ENCODE measurements at regions not wholly inside any gene's neighbourhood (a gene's known extent, or its start where the extent isn't known, plus 50 kb on each side); places are given as distances from the start of the nearest gene placed in this dataset.
A peak's percentile ranks its signal among the peaks of the same experiment; 100 is the strongest.

GRCh38 chr1:243926803-243927245 lies 76.8 kb upstream of the AKT3 start:
- Histone ChIP-seq H3K4me3 (ENCODE audit: control insufficient read depth in 1 of 7, extremely low read depth in 1 of 7, insufficient read depth in 4 of 7, low read depth in 2 of 7, low read length in 6 of 7) (no peak overlapping the region), H3K27ac (ENCODE audit: insufficient read depth in 1 of 2, low read depth in 1 of 2, low read length in 2 of 2, poor library complexity in 1 of 2, severe bottlenecking in 2 of 2) (no peak overlapping the region), H3K4me1 (ENCODE audit: control extremely low read depth in 1 of 4, control insufficient read depth in 4 of 4, insufficient read depth in 4 of 4, low read length in 3 of 4) (peaks cover 0 to 4% (median 2%) of the 10 kb centered on the region in 4 experiments), H3K27me3 (replicated peaks in 2 of 5; ENCODE audit: control insufficient read depth in 4 of 5, insufficient read depth in 5 of 5, low read length in 4 of 5) (peaks cover 0 to 2% (median 0%) of the 10 kb centered on the region in 5 experiments), H3K9me3 (ENCODE audit: control extremely low read depth in 1 of 5, control insufficient read depth in 4 of 5, insufficient read depth in 2 of 5, low read depth in 1 of 5, low read length in 4 of 5) (no peaks in the 10 kb centered on the region), H3K36me3 (ENCODE audit: control insufficient read depth in 4 of 4, insufficient read depth in 4 of 4, low read length in 3 of 4) (no peaks in the 10 kb centered on the region)
- WGBS (ENCODE audit: insufficient coverage), result 93% methylated on average over 3 of the region's 6 CpGs
- ChIA-PET POLR2A (no interaction called here), CTCF (no interaction called here)
- no peak for DNase-seq

- no peak for DNase-seq
- ChIA-PET POLR2A (no interaction called here), CTCF (no interaction called here)
- no peak overlapping the region for H3K4me3 ChIP-seq (ENCODE audit: control insufficient read depth in 1 of 7, extremely low read depth in 1 of 7, insufficient read depth in 4 of 7, low read depth in 2 of 7, low read length in 6 of 7)
- H3K27ac ChIP-seq (ENCODE audit: insufficient read depth in 1 of 2, low read depth in 1 of 2, low read length in 2 of 2, poor library complexity in 1 of 2, severe bottlenecking in 2 of 2), result no peak overlapping the region
- peaks cover 0 to 1% (median 0%) of the 10 kb centered on the region in 5 experiments for H3K27me3 ChIP-seq (replicated peaks in 2 of 5; ENCODE audit: control insufficient read depth in 4 of 5, insufficient read depth in 5 of 5, low read length in 4 of 5)
- peaks cover 0 to 4% (median 2%) of the 10 kb centered on the region in 4 experiments for H3K4me1 ChIP-seq (ENCODE audit: control extremely low read depth in 1 of 4, control insufficient read depth in 4 of 4, insufficient read depth in 4 of 4, low read length in 3 of 4)
- no peaks in the 10 kb centered on the region for H3K36me3 ChIP-seq (ENCODE audit: control insufficient read depth in 4 of 4, insufficient read depth in 4 of 4, low read length in 3 of 4)
- H3K9me3 ChIP-seq (ENCODE audit: control extremely low read depth in 1 of 5, control insufficient read depth in 4 of 5, insufficient read depth in 2 of 5, low read depth in 1 of 5, low read length in 4 of 5), result no peaks in the 10 kb centered on the region
- 100% methylated on average over 5 of the region's 8 CpGs for WGBS (ENCODE audit: insufficient coverage)
Observed at GRCh38 chr1:243926299-243926698, 76.3 kb upstream of the AKT3 start.

GRCh38 chr1:243924588-243925349 lies 74.7 kb upstream of the AKT3 start:
- DNase-seq, result no peak
- H3K9me3 ChIP-seq (ENCODE audit: control extremely low read depth in 1 of 5, control insufficient read depth in 4 of 5, insufficient read depth in 2 of 5, low read depth in 1 of 5, low read length in 4 of 5), result no peaks in the 10 kb centered on the region
- ChIA-PET CTCF (no interaction called here), POLR2A (interaction anchor here (0.6 kb wide), 1 partner anchor 1476 kb away, joined by 3 read pairs; no protein-coding TSS in a partner anchor)
- no peak overlapping the region for H3K27ac ChIP-seq (ENCODE audit: insufficient read depth in 1 of 2, low read depth in 1 of 2, low read length in 2 of 2, poor library complexity in 1 of 2, severe bottlenecking in 2 of 2)
- H3K36me3 ChIP-seq (ENCODE audit: control insufficient read depth in 4 of 4, insufficient read depth in 4 of 4, low read length in 3 of 4), result no peaks in the 10 kb centered on the region
- no peak overlapping the region for H3K4me3 ChIP-seq (ENCODE audit: control insufficient read depth in 1 of 7, extremely low read depth in 1 of 7, insufficient read depth in 4 of 7, low read depth in 2 of 7, low read length in 6 of 7)
- 75% methylated on average over 11 of the region's 11 CpGs for WGBS (ENCODE audit: insufficient coverage)
- peaks cover 0 to 4% (median 0%) of the 10 kb centered on the region in 4 experiments for H3K4me1 ChIP-seq (ENCODE audit: control extremely low read depth in 1 of 4, control insufficient read depth in 4 of 4, insufficient read depth in 4 of 4, low read length in 3 of 4)
- H3K27me3 ChIP-seq (replicated peaks in 2 of 5; ENCODE audit: control insufficient read depth in 4 of 5, insufficient read depth in 5 of 5, low read length in 4 of 5), result peaks cover 0 to 1% (median 0%) of the 10 kb centered on the region in 5 experiments

DNA sequence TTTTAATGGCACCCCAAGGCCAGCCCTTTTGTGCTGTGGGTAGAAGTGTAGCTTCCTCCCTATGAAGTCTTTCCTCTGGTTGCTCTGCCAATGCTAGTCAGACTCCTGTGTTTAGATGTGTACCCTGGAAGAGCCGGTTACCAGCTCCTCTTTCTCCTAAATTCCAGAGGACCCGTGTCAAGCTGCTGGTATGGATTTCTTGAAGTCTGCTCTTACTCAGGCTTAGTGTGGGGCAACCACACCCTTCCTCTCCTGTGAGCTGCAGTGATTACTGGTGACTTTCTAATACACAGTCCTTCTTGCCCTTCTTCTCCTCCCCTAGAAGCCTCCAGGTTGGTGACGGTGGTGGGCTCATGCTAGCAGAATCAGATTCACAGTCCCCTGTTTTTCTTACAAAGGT lies 74.1 kb upstream of the AKT3 start:
- Histone ChIP-seq H3K36me3 (ENCODE audit: control insufficient read depth in 4 of 4, insufficient read depth in 4 of 4, low read length in 3 of 4) (no peaks in the 10 kb centered on the region), H3K27ac (ENCODE audit: insufficient read depth in 1 of 2, low read depth in 1 of 2, low read length in 2 of 2, poor library complexity in 1 of 2, severe bottlenecking in 2 of 2) (no peak overlapping the region), H3K9me3 (ENCODE audit: control extremely low read depth in 1 of 5, control insufficient read depth in 4 of 5, insufficient read depth in 2 of 5, low read depth in 1 of 5, low read length in 4 of 5) (no peaks in the 10 kb centered on the region), H3K4me3 (ENCODE audit: control insufficient read depth in 1 of 7, extremely low read depth in 1 of 7, insufficient read depth in 4 of 7, low read depth in 2 of 7, low read length in 6 of 7) (no peak overlapping the region), H3K4me1 (ENCODE audit: control extremely low read depth in 1 of 4, control insufficient read depth in 4 of 4, insufficient read depth in 4 of 4, low read length in 3 of 4) (peaks cover 0 to 4% (median 0%) of the 10 kb centered on the region in 4 experiments), H3K27me3 (replicated peaks in 2 of 5; ENCODE audit: control insufficient read depth in 4 of 5, insufficient read depth in 5 of 5, low read length in 4 of 5) (peaks cover 0 to 1% (median 0%) of the 10 kb centered on the region in 5 experiments)
- ChIA-PET CTCF (no interaction called here), POLR2A (no interaction called here)
- 95% methylated on average over 3 of the region's 3 CpGs for WGBS (ENCODE audit: insufficient coverage)
- no peak for DNase-seq

DNA sequence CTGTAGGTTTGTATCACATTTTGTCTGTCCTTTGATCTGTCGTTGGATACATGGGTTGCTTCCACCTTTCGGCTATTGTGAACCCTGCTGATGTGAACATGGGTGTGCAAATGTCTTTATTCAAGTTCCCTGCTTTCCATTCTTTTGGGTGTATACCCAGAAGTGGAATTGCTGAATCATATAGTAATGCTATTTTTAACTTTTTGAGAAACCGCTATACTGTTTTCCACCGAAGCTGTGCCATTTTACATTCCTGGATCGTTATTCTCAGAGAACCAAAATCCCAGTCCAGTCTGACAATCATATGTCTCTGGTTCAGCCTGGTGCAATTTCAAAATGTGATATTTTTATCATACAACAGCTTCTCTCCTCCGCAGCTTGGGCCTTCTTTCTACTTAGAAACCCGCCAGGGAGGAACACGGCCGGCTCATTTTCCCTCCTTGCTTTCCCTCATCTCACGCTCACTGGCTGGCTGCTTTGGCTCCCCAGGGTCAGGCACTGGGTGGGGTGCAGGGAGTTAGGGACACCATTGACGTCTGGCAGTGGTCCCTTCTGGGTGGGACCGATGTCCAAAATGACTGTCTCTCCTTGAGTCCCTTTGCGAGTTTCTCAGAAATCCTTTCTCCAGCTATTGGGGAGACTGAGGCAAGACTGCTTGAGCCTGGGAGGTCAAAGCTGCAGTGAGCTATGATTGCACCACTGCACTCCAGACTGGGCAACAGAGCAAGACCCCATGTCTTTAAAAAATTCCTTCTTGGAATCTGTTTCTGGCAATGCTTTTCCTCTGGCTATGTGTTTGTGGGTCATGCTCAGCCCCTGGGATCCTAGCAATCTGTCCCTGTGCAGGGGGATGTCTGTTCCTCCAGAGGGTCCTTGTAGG lies 73.5 kb upstream of the AKT3 start:
- DNase-seq, result no peak
- Histone ChIP-seq H3K36me3 (ENCODE audit: control insufficient read depth in 4 of 4, insufficient read depth in 4 of 4, low read length in 3 of 4) (no peaks in the 10 kb centered on the region), H3K4me1 (ENCODE audit: control extremely low read depth in 1 of 4, control insufficient read depth in 4 of 4, insufficient read depth in 4 of 4, low read length in 3 of 4) (peaks cover 0 to 4% (median 0%) of the 10 kb centered on the region in 4 experiments), H3K9me3 (ENCODE audit: control extremely low read depth in 1 of 5, control insufficient read depth in 4 of 5, insufficient read depth in 2 of 5, low read depth in 1 of 5, low read length in 4 of 5) (no peaks in the 10 kb centered on the region), H3K27me3 (replicated peaks in 2 of 5; ENCODE audit: control insufficient read depth in 4 of 5, insufficient read depth in 5 of 5, low read length in 4 of 5) (peaks cover 0 to 5% (median 3%) of the 10 kb centered on the region in 5 experiments), H3K27ac (ENCODE audit: insufficient read depth in 1 of 2, low read depth in 1 of 2, low read length in 2 of 2, poor library complexity in 1 of 2, severe bottlenecking in 2 of 2) (no peak overlapping the region), H3K4me3 (ENCODE audit: control insufficient read depth in 1 of 7, extremely low read depth in 1 of 7, insufficient read depth in 4 of 7, low read depth in 2 of 7, low read length in 6 of 7) (no peak overlapping the region)
- 96% methylated on average over 13 of the region's 13 CpGs for WGBS (ENCODE audit: insufficient coverage)
- CTCF ChIA-PET, result no interaction called here
- POLR2A ChIA-PET, result no interaction called here

GRCh38 chr1:243921111-243921510 lies 71.1 kb upstream of the AKT3 start:
- CTCF ChIA-PET, result no interaction called here
- POLR2A ChIA-PET, result interaction anchor here (1.2 kb wide), 1 partner anchor 32 kb away, joined by 3 read pairs; no protein-coding TSS in a partner anchor

More at GRCh38 chr1:243921111-243921510, 71.1 kb upstream of the AKT3 start:
- DNase-seq, result peak in 2 of 3 donors; percentile 10 to 18
- Histone ChIP-seq H3K4me1 (ENCODE audit: control extremely low read depth in 1 of 4, control insufficient read depth in 4 of 4, insufficient read depth in 4 of 4, low read length in 3 of 4) (peaks cover 4 to 17% (median 14%) of the 10 kb centered on the region in 4 experiments), H3K9me3 (ENCODE audit: control extremely low read depth in 1 of 5, control insufficient read depth in 4 of 5, insufficient read depth in 2 of 5, low read depth in 1 of 5, low read length in 4 of 5) (peaks cover 0 to 2% (median 0%) of the 10 kb centered on the region in 5 experiments), H3K4me3 (ENCODE audit: control insufficient read depth in 1 of 7, extremely low read depth in 1 of 7, insufficient read depth in 4 of 7, low read depth in 2 of 7, low read length in 6 of 7) (no peak overlapping the region), H3K36me3 (ENCODE audit: control insufficient read depth in 4 of 4, insufficient read depth in 4 of 4, low read length in 3 of 4) (no peaks in the 10 kb centered on the region), H3K27ac (ENCODE audit: insufficient read depth in 1 of 2, low read depth in 1 of 2, low read length in 2 of 2, poor library complexity in 1 of 2, severe bottlenecking in 2 of 2) (no peak overlapping the region), H3K27me3 (replicated peaks in 2 of 5; ENCODE audit: control insufficient read depth in 4 of 5, insufficient read depth in 5 of 5, low read length in 4 of 5) (peaks cover 3 to 23% (median 20%) of the 10 kb centered on the region in 5 experiments)
- 100% methylated on average over 1 of the region's 1 CpG for WGBS (ENCODE audit: insufficient coverage)
